Epithelial cell of prostate (primary cell): ENCODE measurements at regions not wholly inside any gene's neighbourhood (a gene's known extent, or its start where the extent isn't known, plus 50 kb on each side); places are given as distances from the start of the nearest gene placed in this dataset.

Experiments
- DNase-seq: peaks from one replicate; pipeline ENCODE4 v3.0.0-alpha.2; 2011; ENCODE audit warnings: low read depth, low spot score
- H3K27ac ChIP-seq: fragments of 450-650 bp; 2 replicates; pipeline ENCODE4 v1.5.1; 2017; ENCODE audit warnings: mild to moderate bottlenecking

DNA sequence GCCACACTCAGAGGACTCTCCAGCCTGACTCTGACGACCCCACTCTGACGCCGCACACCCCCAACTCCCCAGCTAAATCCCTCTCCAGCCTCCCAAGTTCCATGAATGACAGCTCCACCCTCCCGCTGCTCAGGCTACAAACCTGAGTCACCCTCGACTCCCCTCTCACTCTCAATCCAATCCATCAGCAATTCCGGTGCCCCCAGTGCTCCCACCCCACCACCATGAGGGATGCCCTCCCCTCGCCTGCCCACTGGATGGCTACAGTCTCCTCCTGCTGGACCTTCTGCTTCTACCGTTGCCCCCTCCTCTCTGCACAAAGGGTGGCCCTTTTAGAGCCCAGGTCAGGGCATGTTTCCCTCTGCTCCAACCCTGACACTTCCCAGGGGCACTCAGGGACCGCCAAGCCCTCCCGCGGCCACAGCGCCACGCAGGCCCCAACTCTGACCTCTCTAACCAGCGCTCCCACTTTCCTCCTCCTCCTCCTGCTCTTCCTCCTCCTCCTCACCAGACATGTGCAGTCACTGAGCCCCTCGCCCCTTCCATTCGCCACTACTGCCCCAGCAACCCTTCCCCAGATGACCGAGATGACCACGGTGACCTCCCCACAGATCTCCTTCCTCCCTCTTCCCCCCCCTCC lies 69.5 kb upstream of the NUP50 start:
- no peak for DNase-seq
- no peak overlapping the region for H3K27ac ChIP-seq

- DNase-seq, result no peak
- no peak overlapping the region for H3K27ac ChIP-seq
Measured at GRCh38 chr22:45094825-45095224, 68.9 kb upstream of the NUP50 start.

GRCh38 chr22:45096256-45096907 lies 67.3 kb upstream of the NUP50 start:
- no peak overlapping the region for H3K27ac ChIP-seq
- DNase-seq, result no peak

GRCh38 chr22:45097061-45097460 lies 66.7 kb upstream of the NUP50 start:
- no peak overlapping the region for H3K27ac ChIP-seq
- no peak for DNase-seq

DNA sequence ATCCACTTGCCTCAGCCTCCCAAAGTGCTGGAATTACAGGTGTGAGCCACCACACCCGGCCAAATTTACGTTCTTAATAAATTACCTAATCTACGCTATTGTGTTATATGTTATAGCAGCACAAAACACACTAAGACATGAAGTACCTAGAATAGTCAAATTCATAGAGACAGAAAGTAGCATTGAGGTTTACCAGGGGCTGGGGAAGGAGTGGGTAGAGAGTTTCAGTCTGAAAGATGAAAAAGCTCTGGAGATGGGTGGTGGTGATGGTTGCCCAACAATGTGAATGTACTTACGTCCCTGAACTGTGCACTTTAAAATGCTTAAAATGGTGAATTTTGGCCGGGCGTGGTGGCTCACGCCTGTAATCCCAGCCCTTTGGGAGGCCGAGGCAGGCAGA lies 65.7 kb upstream of the NUP50 start:
- DNase-seq, result no peak
- H3K27ac ChIP-seq, result no peak overlapping the region

- H3K27ac ChIP-seq, result no peak overlapping the region
- DNase-seq, result no peak
Measured at GRCh38 chr22:45099961-45100360, 63.8 kb upstream of the NUP50 start.

GRCh38 chr22:45101515-45102227 lies 62.1 kb upstream of the NUP50 start:
- DNase-seq, result no peak
- H3K27ac ChIP-seq, result no peak overlapping the region

GRCh38 chr22:45102896-45103420 lies 60.8 kb upstream of the NUP50 start:
- H3K27ac ChIP-seq, result no peak overlapping the region
- DNase-seq, result no peak

DNA sequence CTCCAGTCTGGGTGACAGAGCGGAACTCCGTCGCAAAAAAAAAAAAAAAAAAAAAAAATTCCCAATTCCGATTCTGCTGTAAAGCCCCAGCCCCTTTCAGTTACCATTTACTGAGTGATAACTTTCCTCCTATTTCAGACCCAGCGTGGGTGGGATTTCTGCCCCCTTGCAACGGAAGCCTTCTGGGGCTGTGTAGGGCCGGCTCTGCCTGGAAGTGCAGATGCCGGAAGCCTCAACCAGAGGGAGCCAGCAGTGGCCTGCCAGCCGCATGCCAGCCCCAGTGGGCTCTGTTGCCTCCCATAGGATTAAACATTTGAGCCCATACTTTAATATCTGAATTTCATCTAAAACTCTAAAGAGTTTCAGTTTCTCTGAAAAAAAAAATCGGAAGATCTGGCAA lies 60.0 kb upstream of the NUP50 start:
- no peak for DNase-seq
- no peak overlapping the region for H3K27ac ChIP-seq

DNA sequence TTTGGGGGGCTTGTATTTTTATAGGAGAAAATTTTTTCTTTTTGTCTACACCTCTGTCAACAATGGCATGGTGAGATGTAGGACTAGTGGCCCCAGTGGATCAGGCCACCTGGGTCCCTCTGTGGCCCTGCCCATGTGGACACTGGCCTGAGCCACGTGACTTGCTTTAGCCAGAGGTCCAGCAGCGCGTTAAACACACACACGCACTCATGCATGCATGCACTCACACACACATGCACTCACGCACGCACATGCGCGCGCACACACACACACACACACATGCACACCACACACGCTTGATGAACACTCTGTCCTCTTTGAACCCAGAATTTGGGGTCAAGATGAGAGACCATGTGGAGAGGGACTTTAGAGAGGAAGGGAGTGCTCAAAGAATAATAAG lies 59.4 kb upstream of the NUP50 start:
- H3K27ac ChIP-seq, result no peak overlapping the region
- DNase-seq, result no peak

GRCh38 chr22:45105281-45105702 lies 58.4 kb upstream of the NUP50 start:
- DNase-seq, result peak; percentile 98
- H3K27ac ChIP-seq, result peak overlapping the region; percentile 57

DNA sequence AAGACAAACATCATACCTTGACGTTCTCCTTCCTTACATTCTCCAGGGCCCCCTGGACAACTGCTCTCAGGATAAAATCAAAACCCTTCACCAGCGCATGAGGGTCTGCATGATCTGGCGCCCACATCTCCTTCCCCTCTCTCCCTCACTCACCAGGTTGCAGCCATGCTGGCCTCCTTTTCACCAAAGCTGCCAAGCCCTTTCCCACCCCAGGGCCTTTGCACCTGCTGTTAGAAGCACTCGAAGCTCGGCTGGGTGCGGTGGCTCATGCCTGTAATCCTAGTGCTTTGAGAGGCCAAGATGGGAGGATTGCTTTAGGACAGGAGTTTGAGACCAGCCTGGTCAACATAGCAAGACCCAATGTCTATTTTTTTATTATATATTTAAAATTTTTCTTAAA lies 56.1 kb upstream of the NUP50 start:
- no peak overlapping the region for H3K27ac ChIP-seq
- DNase-seq, result no peak

GRCh38 chr22:45112136-45112879 lies 51.4 kb upstream of the NUP50 start:
- DNase-seq, result peak; percentile 64
- H3K27ac ChIP-seq, result no peak overlapping the region
